GM13976 (cell line): ENCODE measurements at regions not wholly inside any gene's neighbourhood (a gene's known extent, or its start where the extent isn't known, plus 50 kb on each side); places are given as distances from the start of the nearest gene placed in this dataset.

Experiments
- DNase-seq: peaks from one replicate; pipeline ENCODE4 v3.0.0; 2012; ENCODE audit warnings: low spot score
- CTCF ChIP-seq: IDR thresholded peaks from 2 replicates; pipeline ENCODE4 v1.5.1; 2012; ENCODE audit warnings: borderline replicate concordance, mild to moderate bottlenecking; ENCODE audit not compliant: insufficient read depth; ENCODE audit errors: extremely low read depth, missing control alignments, control extremely low read depth
- in situ Hi-C: fragments of 300-500 bp; cut with MboI; formaldehyde crosslinking; loops from one replicate; pipeline ENCODE4 v1.12.0; 2022; ENCODE audit warnings: low sequenced_read_pairs, mixed read lengths, inconsistent platforms; ENCODE audit not compliant: unreplicated experiment

GRCh38 chr4:18294021-18294420 lies 272.5 kb upstream of the LCORL start:
- TF ChIP-seq CTCF, result no peak
- in situ Hi-C loops, result no loop called here
- DNase-seq, result no peak

- no peak for TF ChIP-seq CTCF
- in situ Hi-C loops, result no loop called here
- DNase-seq, result no peak
These were observed 270.9 kb upstream of the LCORL start for GRCh38 chr4:18292411-18292810.

GRCh38 chr4:18291981-18292380 lies 270.4 kb upstream of the LCORL start:
- no peak for DNase-seq
- no peak for TF ChIP-seq CTCF

GRCh38 chr4:18291256-18291655 lies 269.7 kb upstream of the LCORL start:
- no peak for TF ChIP-seq CTCF
- in situ Hi-C loops, result no loop called here
- DNase-seq, result no peak

More at GRCh38 chr4:18291981-18292380, 270.4 kb upstream of the LCORL start:
- in situ Hi-C loops, result no loop called here

- no peak for TF ChIP-seq CTCF
- in situ Hi-C loops, result no loop called here
- DNase-seq, result no peak
These were observed 263.8 kb upstream of the LCORL start for GRCh38 chr4:18285357-18285756.

- TF ChIP-seq CTCF, result no peak
- in situ Hi-C loops, result no loop called here
- no peak for DNase-seq
These were observed 256.7 kb upstream of the LCORL start for GRCh38 chr4:18278244-18278643.

GRCh38 chr4:18262832-18263231 lies 241.3 kb upstream of the LCORL start:
- no peak for TF ChIP-seq CTCF
- no peak for DNase-seq
- in situ Hi-C loops, result no loop called here
